ENCODE measurements at regions not wholly inside any gene's neighbourhood (a gene's known extent, or its start where the extent isn't known, plus 50 kb on each side); places are given as distances from the start of the nearest gene placed in this dataset.

GRCh38 chr5:17157294-17157693 lies 60.1 kb upstream of the BASP1 start:
- ATAC-seq (no peak), DNase-seq (ENCODE audit: low spot score) (no peak)
- no peak overlapping the region for H3K27ac Mint-ChIP-seq
- H3F3A ChIP-seq (replicated peaks; ENCODE audit: low read depth): no peaks in the 10 kb centered on the region
- H3K36me3 Mint-ChIP-seq (ENCODE audit: low read depth): no peaks in the 10 kb centered on the region
- TF ChIP-seq POLR2AphosphoS5 (IDR thresholded peaks at IDR 0.05; ENCODE audit: low read depth) (no peak), EZH2phosphoT487 (IDR thresholded peaks at IDR 0.05; ENCODE audit: unreplicated experiment) (no peak), CTCF (conservative IDR thresholded peaks at IDR 0.05; ENCODE audit: low read depth in 2 of 2) (no peak), REST (IDR thresholded peaks at IDR 0.05; ENCODE audit: unreplicated experiment) (no peak), CREB1 (CRISPR knock-in tag; IDR thresholded peaks at IDR 0.05; ENCODE audit: low read depth) (no peak)
- H3K4me1 ChIP-seq (ENCODE audit: insufficient read depth): peaks cover 1% of the 10 kb centered on the region; the same call in 1 of the 2 replicates
- peaks cover 3% of the 10 kb centered on the region; the same call in 1 of the 3 replicates for H3K4me1 Mint-ChIP-seq
- H3K27me3 Mint-ChIP-seq (ENCODE audit: insufficient read depth, low read depth, poor library complexity): peaks cover 3% of the 10 kb centered on the region
- no peaks in the 10 kb centered on the region for H3K36me3 ChIP-seq (ENCODE audit: insufficient read depth)
- H3K27ac ChIP-seq (ENCODE audit: low read depth): no peak overlapping the region
- H3K4me2 ChIP-seq: no peak overlapping the region
- no peaks in the 10 kb centered on the region for H3K79me2 ChIP-seq (replicated peaks; ENCODE audit: insufficient read depth)
- peaks cover 13% of the 10 kb centered on the region for H3K9me2 ChIP-seq (ENCODE audit: insufficient read depth)
- H2AFZ ChIP-seq: no peak overlapping the region
- no peak overlapping the region for H3K4me3 Mint-ChIP-seq
- no peaks in the 10 kb centered on the region for H3K9me3 Mint-ChIP-seq
- no peak overlapping the region for H3K4me3 ChIP-seq
- no peaks in the 10 kb centered on the region for H3K27me3 ChIP-seq (ENCODE audit: insufficient read depth)
- no peaks in the 10 kb centered on the region for H4K20me1 ChIP-seq (replicated peaks; ENCODE audit: insufficient read depth)

GRCh38 chr5:17157916-17158529 lies 59.4 kb upstream of the BASP1 start:
- no peak overlapping the region for H3K4me3 Mint-ChIP-seq
- no peak overlapping the region for H3K27ac ChIP-seq (ENCODE audit: low read depth)
- no peak overlapping the region for H3K4me2 ChIP-seq
- H3K4me1 ChIP-seq (ENCODE audit: insufficient read depth): no peaks in the 10 kb centered on the region
- no peak overlapping the region for H3K4me3 ChIP-seq
- no peak overlapping the region for H2AFZ ChIP-seq
- no peaks in the 10 kb centered on the region for H3K79me2 ChIP-seq (replicated peaks; ENCODE audit: insufficient read depth)
- no peaks in the 10 kb centered on the region for H4K20me1 ChIP-seq (replicated peaks; ENCODE audit: insufficient read depth)
- H3K27ac Mint-ChIP-seq: no peak overlapping the region
- no peaks in the 10 kb centered on the region for H3K36me3 ChIP-seq (ENCODE audit: insufficient read depth)
- no peaks in the 10 kb centered on the region for H3K27me3 ChIP-seq (ENCODE audit: insufficient read depth)
- DNase-seq (ENCODE audit: low spot score): no peak
- H3K4me1 Mint-ChIP-seq: no peaks in the 10 kb centered on the region
- H3K27me3 Mint-ChIP-seq (ENCODE audit: insufficient read depth, low read depth, poor library complexity): peaks cover 3% of the 10 kb centered on the region
- no peaks in the 10 kb centered on the region for H3F3A ChIP-seq (replicated peaks; ENCODE audit: low read depth)
- H3K9me2 ChIP-seq (ENCODE audit: insufficient read depth): peaks cover 17% of the 10 kb centered on the region
- ATAC-seq: no peak
- no peaks in the 10 kb centered on the region; the same call in 2 of the 3 replicates for H3K9me3 Mint-ChIP-seq
- no peaks in the 10 kb centered on the region for H3K36me3 Mint-ChIP-seq (ENCODE audit: low read depth)
- TF ChIP-seq REST (IDR thresholded peaks at IDR 0.05; ENCODE audit: unreplicated experiment) (no peak), JUNB (IDR thresholded peaks at IDR 0.05; ENCODE audit: unreplicated experiment) (no peak), ETS1 (IDR thresholded peaks at IDR 0.05) (no peak), STAT1 (IDR thresholded peaks at IDR 0.05; ENCODE audit: unreplicated experiment) (no peak), EZH2 (IDR thresholded peaks at IDR 0.05; ENCODE audit: low read depth, unreplicated experiment) (no peak), EZH2phosphoT487 (IDR thresholded peaks at IDR 0.05; ENCODE audit: unreplicated experiment) (no peak), ZNF114 (CRISPR knock-in tag; IDR thresholded peaks at IDR 0.05) (no peak)
